Transverse colon (tissue), 3 donors: ENCODE measurements at regions not wholly inside any gene's neighbourhood (a gene's known extent, or its start where the extent isn't known, plus 50 kb on each side); places are given as distances from the start of the nearest gene placed in this dataset.

Source experiments
- POLR2A ChIP-seq: fragments of 450-650 bp; IDR thresholded peaks from one replicate; pipeline ENCODE4 v1.6.1; 2016; ENCODE audit warnings: antibody characterized with exemption, mild to moderate bottlenecking, moderate library complexity
- TF ChIP-seq, protein P1 (sequence below), 5 experiments: fragments of 200-600 bp in 3 of 5; fragments of 450-650 bp in 2 of 5; sonication (generic) in 3 of 5; IDR thresholded peaks; 1 replicate in 2 of 5; 2 replicates in 3 of 5; pipeline ENCODE4 v1.5.1; 2016 to 2017; ENCODE audit warnings: antibody characterized with exemption in 5 of 5, inconsistent platforms in 3 of 5, mild to moderate bottlenecking in 2 of 5, moderate library complexity in 1 of 5

GRCh38 chr12:92289629-92290349 lies 144.1 kb upstream of the BTG1 start:
- TF ChIP-seq, protein P1, sequence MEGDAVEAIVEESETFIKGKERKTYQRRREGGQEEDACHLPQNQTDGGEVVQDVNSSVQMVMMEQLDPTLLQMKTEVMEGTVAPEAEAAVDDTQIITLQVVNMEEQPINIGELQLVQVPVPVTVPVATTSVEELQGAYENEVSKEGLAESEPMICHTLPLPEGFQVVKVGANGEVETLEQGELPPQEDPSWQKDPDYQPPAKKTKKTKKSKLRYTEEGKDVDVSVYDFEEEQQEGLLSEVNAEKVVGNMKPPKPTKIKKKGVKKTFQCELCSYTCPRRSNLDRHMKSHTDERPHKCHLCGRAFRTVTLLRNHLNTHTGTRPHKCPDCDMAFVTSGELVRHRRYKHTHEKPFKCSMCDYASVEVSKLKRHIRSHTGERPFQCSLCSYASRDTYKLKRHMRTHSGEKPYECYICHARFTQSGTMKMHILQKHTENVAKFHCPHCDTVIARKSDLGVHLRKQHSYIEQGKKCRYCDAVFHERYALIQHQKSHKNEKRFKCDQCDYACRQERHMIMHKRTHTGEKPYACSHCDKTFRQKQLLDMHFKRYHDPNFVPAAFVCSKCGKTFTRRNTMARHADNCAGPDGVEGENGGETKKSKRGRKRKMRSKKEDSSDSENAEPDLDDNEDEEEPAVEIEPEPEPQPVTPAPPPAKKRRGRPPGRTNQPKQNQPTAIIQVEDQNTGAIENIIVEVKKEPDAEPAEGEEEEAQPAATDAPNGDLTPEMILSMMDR (IDR thresholded peaks at IDR 0.05), result no peak
- TF ChIP-seq POLR2A, result no peak
